Endothelial cell (in vitro differentiated cells): ENCODE measurements at regions not wholly inside any gene's neighbourhood (a gene's known extent, or its start where the extent isn't known, plus 50 kb on each side); places are given as distances from the start of the nearest gene placed in this dataset.
"Not testable (repeated sequence)": the region's sequence is repeated elsewhere in the genome, so short reads cannot be mapped to it uniquely, and the experiment has no call there.

Experiments
- DNase-seq: peaks from one replicate; pipeline ENCODE4 v3.0.0; 2021; ENCODE audit warnings: low spot score
- H3K27ac Mint-ChIP-seq: one replicate; pipeline ENCODE4 v1.8.0; 2021; ENCODE audit warnings: mixed read lengths, inconsistent platforms; ENCODE audit not compliant: unreplicated experiment
- H3K27me3 Mint-ChIP-seq: one replicate; pipeline ENCODE4 v1.8.0; 2021; ENCODE audit warnings: mild to moderate bottlenecking, moderate library complexity, mixed read lengths, inconsistent platforms; ENCODE audit not compliant: unreplicated experiment
- H3K36me3 Mint-ChIP-seq: one replicate; pipeline ENCODE4 v1.8.0; 2021; ENCODE audit warnings: mild to moderate bottlenecking, low read depth, mixed read lengths, inconsistent platforms; ENCODE audit not compliant: unreplicated experiment
- H3K4me1 Mint-ChIP-seq: one replicate; pipeline ENCODE4 v1.8.0; 2021; ENCODE audit warnings: mild to moderate bottlenecking, mixed read lengths, inconsistent platforms; ENCODE audit not compliant: unreplicated experiment
- H3K4me3 Mint-ChIP-seq: one replicate; pipeline ENCODE4 v1.8.0; 2021; ENCODE audit warnings: mild to moderate bottlenecking, mixed read lengths, inconsistent platforms; ENCODE audit not compliant: unreplicated experiment
- H3K9me3 Mint-ChIP-seq: one replicate; pipeline ENCODE4 v1.8.0; 2021; ENCODE audit warnings: mixed read lengths, inconsistent platforms; ENCODE audit not compliant: unreplicated experiment
- CTCF ChIP-seq: fragments of 200-600 bp; sonication (generic); IDR thresholded peaks from one replicate; pipeline ENCODE4 v1.5.0; 2021; ENCODE audit warnings: antibody characterized with exemption; ENCODE audit not compliant: unreplicated experiment

- Mint-ChIP-seq H3K9me3 (no peaks in the 10 kb centered on the region), H3K4me3 (no peak overlapping the region), H3K36me3 (no peaks in the 10 kb centered on the region), H3K27ac (no peak overlapping the region), H3K4me1 (peaks cover 5% of the 10 kb centered on the region), H3K27me3 (no peaks in the 10 kb centered on the region)
- DNase-seq: no peak
- no peak for TF ChIP-seq CTCF
These were observed 219.5 kb downstream of the CENPC start for GRCh38 chr4:67325791-67326190.

GRCh38 chr4:67320645-67321044 lies 224.7 kb downstream of the CENPC start:
- Mint-ChIP-seq H3K4me3 (no peak overlapping the region), H3K36me3 (no peaks in the 10 kb centered on the region), H3K4me1 (no peaks in the 10 kb centered on the region), H3K27me3 (no peaks in the 10 kb centered on the region), H3K27ac (no peak overlapping the region), H3K9me3 (no peaks in the 10 kb centered on the region)
- TF ChIP-seq CTCF: no peak
- no peak for DNase-seq

- not testable (repeated sequence) for H3K9me3 Mint-ChIP-seq, H3K36me3 Mint-ChIP-seq, H3K27me3 Mint-ChIP-seq, DNase-seq, H3K4me1 Mint-ChIP-seq, H3K27ac Mint-ChIP-seq, H3K4me3 Mint-ChIP-seq
These were observed 225.7 kb downstream of the CENPC start for GRCh38 chr4:67319607-67320006.

- DNase-seq, H3K9me3 Mint-ChIP-seq, H3K4me1 Mint-ChIP-seq, H3K27me3 Mint-ChIP-seq, H3K4me3 Mint-ChIP-seq, H3K36me3 Mint-ChIP-seq, H3K27ac Mint-ChIP-seq: not testable (repeated sequence)
These were observed 244.7 kb downstream of the CENPC start for GRCh38 chr4:67300497-67301185.

- Mint-ChIP-seq H3K27ac (peak overlapping the region; percentile 6), H3K9me3 (no peaks in the 10 kb centered on the region), H3K4me3 (no peak overlapping the region), H3K4me1 (peaks cover 32% of the 10 kb centered on the region), H3K36me3 (peaks cover 2% of the 10 kb centered on the region), H3K27me3 (peaks cover 1% of the 10 kb centered on the region)
- TF ChIP-seq CTCF: no peak
- DNase-seq: no peak
These were observed 252.7 kb downstream of the CENPC start for GRCh38 chr4:67292636-67293035.

GRCh38 chr4:67292045-67292444 lies 253.3 kb downstream of the CENPC start:
- H3K36me3 Mint-ChIP-seq: peaks cover 7% of the 10 kb centered on the region
- no peak overlapping the region for H3K27ac Mint-ChIP-seq
- peaks cover 32% of the 10 kb centered on the region for H3K4me1 Mint-ChIP-seq
- no peak overlapping the region for H3K4me3 Mint-ChIP-seq
- no peak for TF ChIP-seq CTCF
- no peak for DNase-seq
- H3K27me3 Mint-ChIP-seq: peaks cover 1% of the 10 kb centered on the region
- peaks cover 5% of the 10 kb centered on the region for H3K9me3 Mint-ChIP-seq
